GM12878 (cell line): ENCODE measurements at regions not wholly inside any gene's neighbourhood (a gene's known extent, or its start where the extent isn't known, plus 50 kb on each side); places are given as distances from the start of the nearest gene placed in this dataset.

Source experiments
- CBX3 ChIP-seq: fragments of 200-600 bp; sonication (generic); IDR thresholded peaks from 2 replicates; pipeline ENCODE4 v1.6.1; 2016; ENCODE audit warnings: low read depth, borderline replicate concordance
- ESRRA ChIP-seq: IDR thresholded peaks from 2 replicates; pipeline ENCODE4 v1.6.1; 2012; ENCODE audit warnings: mild to moderate bottlenecking, low read length, improper control_type of control experiment
- FOXK2 ChIP-seq: fragments of 450-650 bp; IDR thresholded peaks from 2 replicates; pipeline ENCODE4 v1.6.1; 2017; ENCODE audit warnings: mild to moderate bottlenecking, moderate library complexity
- HDAC6 ChIP-seq: fragments of 200-600 bp; sonication (generic); IDR thresholded peaks from one replicate; pipeline ENCODE4 v1.8.0; 2017; ENCODE audit warnings: antibody characterized with exemption; ENCODE audit not compliant: unreplicated experiment
- HDGF ChIP-seq: fragments of 450-650 bp; IDR thresholded peaks from 2 replicates; pipeline ENCODE4 v1.6.1; 2016; ENCODE audit warnings: antibody characterized with exemption
- IRF4 ChIP-seq: IDR thresholded peaks from 2 replicates; pipeline ENCODE4 v1.6.1; 2011; ENCODE audit warnings: low read depth, low read length
- JUNB ChIP-seq: IDR thresholded peaks from 2 replicates; pipeline ENCODE4 v1.6.1; 2016; ENCODE audit warnings: antibody characterized with exemption, mild to moderate bottlenecking
- MEF2B ChIP-seq: fragments of 450-650 bp; IDR thresholded peaks from 2 replicates; pipeline ENCODE4 v1.6.1; 2018; ENCODE audit warnings: mild to moderate bottlenecking, moderate library complexity; ENCODE audit not compliant: partially characterized antibody, poor library complexity, severe bottlenecking
- NFYB ChIP-seq: IDR thresholded peaks from 2 replicates; pipeline ENCODE4 v1.6.1; 2011; ENCODE audit warnings: low read depth, mild to moderate bottlenecking, low read length, improper control_type of control experiment, moderate library complexity; ENCODE audit not compliant: insufficient read depth
- POU2F2 ChIP-seq: IDR thresholded peaks from 3 replicates; pipeline ENCODE4 v1.6.1; 2011; ENCODE audit warnings: low read depth, mild to moderate bottlenecking, low read length, borderline replicate concordance
- RELA ChIP-seq: fragments of 450-650 bp; IDR thresholded peaks from 2 replicates; pipeline ENCODE4 v1.8.0; 2014; ENCODE audit warnings: borderline replicate concordance; ENCODE audit not compliant: partially characterized antibody
- SMAD5 ChIP-seq: IDR thresholded peaks from 2 replicates; pipeline ENCODE4 v1.6.1; 2016; ENCODE audit warnings: antibody characterized with exemption, low read depth
- SP1 ChIP-seq: IDR thresholded peaks from one replicate; pipeline ENCODE4 v1.6.1; 2011; ENCODE audit warnings: low read depth, low read length
- YBX1 ChIP-seq: fragments of 450-650 bp; IDR thresholded peaks from 2 replicates; pipeline ENCODE4 v1.6.1; 2016; ENCODE audit warnings: antibody characterized with exemption
- YY1 ChIP-seq: IDR thresholded peaks from 2 replicates; pipeline ENCODE4 v1.6.1; 2011; ENCODE audit warnings: low read depth, mild to moderate bottlenecking, low read length
- ZBED1 ChIP-seq: IDR thresholded peaks from 2 replicates; pipeline ENCODE4 v1.6.1; 2016; ENCODE audit warnings: borderline replicate concordance
- ZNF24 ChIP-seq: fragments of 450-650 bp; IDR thresholded peaks from 2 replicates; pipeline ENCODE4 v1.6.1; 2017; ENCODE audit warnings: antibody characterized with exemption, mild to moderate bottlenecking
- TF ChIP-seq, protein P1 (sequence below): fragments of 450-650 bp; IDR thresholded peaks from 2 replicates; pipeline ENCODE4 v1.6.1; 2017; ENCODE audit warnings: mild to moderate bottlenecking, moderate library complexity
- TF ChIP-seq, protein P2 (sequence below): IDR thresholded peaks from 2 replicates; pipeline ENCODE4 v1.6.1; 2012; ENCODE audit warnings: low read depth, low read length, improper control_type of control experiment
- TF ChIP-seq, protein P3 (sequence below): IDR thresholded peaks from 2 replicates; pipeline ENCODE4 v1.6.1; 2011; ENCODE audit warnings: borderline replicate concordance, low read depth, mild to moderate bottlenecking, moderate library complexity, mixed read lengths, low read length; ENCODE audit not compliant: insufficient read depth; ENCODE audit errors: extremely low read length
- TF ChIP-seq, protein P4 (sequence below): IDR thresholded peaks from 2 replicates; pipeline ENCODE4 v1.6.1; 2011; ENCODE audit warnings: low read depth, low read length, improper control_type of control experiment, borderline replicate concordance
- TF ChIP-seq, protein P5 (sequence below): fragments of 450-650 bp; IDR thresholded peaks from 2 replicates; pipeline ENCODE4 v1.6.1; 2016; ENCODE audit warnings: mild to moderate bottlenecking
- TF ChIP-seq, protein P6 (sequence below): IDR thresholded peaks from 2 replicates; pipeline ENCODE4 v1.6.1; 2011; ENCODE audit warnings: borderline replicate concordance, low read depth, mild to moderate bottlenecking, moderate library complexity, low read length; ENCODE audit not compliant: insufficient read depth, poor library complexity, severe bottlenecking

DNA sequence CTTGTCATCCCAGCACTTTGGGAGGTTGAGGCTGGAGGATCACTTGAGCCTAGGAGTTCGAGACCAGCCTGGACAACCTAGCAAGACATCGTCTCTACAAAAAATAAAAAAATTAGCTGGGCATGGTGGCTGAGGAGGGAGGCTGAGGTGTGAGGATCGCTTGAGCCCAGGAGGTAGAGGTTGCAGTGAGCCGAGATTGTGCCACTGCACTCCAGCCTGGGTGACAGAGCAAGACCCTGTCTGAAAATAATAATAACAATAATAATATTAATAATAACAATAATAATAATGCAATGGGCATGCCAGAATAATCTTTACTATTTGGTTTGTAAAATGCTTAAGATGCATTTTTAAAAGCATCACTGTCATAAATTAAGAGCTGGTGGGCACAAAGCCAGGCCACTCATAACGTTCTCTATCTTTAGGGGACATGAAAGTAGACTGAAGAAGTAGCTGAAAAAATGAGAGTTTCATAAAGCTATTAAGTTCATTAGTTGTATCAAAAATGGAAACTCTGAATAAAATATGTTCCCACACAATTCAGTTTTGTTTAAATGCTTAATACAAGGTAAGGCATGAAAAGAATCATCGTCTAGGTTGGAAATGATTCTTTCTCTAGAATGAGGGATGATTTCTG is 51.6 kb upstream of the ITPKB start (continued):
- TF ChIP-seq, protein P1, sequence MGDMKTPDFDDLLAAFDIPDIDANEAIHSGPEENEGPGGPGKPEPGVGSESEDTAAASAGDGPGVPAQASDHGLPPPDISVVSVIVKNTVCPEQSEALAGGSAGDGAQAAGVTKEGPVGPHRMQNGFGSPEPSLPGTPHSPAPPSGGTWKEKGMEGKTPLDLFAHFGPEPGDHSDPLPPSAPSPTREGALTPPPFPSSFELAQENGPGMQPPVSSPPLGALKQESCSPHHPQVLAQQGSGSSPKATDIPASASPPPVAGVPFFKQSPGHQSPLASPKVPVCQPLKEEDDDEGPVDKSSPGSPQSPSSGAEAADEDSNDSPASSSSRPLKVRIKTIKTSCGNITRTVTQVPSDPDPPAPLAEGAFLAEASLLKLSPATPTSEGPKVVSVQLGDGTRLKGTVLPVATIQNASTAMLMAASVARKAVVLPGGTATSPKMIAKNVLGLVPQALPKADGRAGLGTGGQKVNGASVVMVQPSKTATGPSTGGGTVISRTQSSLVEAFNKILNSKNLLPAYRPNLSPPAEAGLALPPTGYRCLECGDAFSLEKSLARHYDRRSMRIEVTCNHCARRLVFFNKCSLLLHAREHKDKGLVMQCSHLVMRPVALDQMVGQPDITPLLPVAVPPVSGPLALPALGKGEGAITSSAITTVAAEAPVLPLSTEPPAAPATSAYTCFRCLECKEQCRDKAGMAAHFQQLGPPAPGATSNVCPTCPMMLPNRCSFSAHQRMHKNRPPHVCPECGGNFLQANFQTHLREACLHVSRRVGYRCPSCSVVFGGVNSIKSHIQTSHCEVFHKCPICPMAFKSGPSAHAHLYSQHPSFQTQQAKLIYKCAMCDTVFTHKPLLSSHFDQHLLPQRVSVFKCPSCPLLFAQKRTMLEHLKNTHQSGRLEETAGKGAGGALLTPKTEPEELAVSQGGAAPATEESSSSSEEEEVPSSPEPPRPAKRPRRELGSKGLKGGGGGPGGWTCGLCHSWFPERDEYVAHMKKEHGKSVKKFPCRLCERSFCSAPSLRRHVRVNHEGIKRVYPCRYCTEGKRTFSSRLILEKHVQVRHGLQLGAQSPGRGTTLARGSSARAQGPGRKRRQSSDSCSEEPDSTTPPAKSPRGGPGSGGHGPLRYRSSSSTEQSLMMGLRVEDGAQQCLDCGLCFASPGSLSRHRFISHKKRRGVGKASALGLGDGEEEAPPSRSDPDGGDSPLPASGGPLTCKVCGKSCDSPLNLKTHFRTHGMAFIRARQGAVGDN, result no peak
- TF ChIP-seq RELA (no peak), YY1 (no peak), ZBED1 (no peak), IRF4 (no peak), CBX3 (no peak), SP1 (no peak), FOXK2 (no peak), POU2F2 (no peak), NFYB (no peak), HDGF (no peak), YBX1 (no peak), SMAD5 (no peak), ZNF24 (peak; percentile 18; the same call in 1 of the 2 replicates), ESRRA (no peak), HDAC6 (no peak), MEF2B (peak; percentile 3), JUNB (peak; percentile 69)
- TF ChIP-seq, protein P2, sequence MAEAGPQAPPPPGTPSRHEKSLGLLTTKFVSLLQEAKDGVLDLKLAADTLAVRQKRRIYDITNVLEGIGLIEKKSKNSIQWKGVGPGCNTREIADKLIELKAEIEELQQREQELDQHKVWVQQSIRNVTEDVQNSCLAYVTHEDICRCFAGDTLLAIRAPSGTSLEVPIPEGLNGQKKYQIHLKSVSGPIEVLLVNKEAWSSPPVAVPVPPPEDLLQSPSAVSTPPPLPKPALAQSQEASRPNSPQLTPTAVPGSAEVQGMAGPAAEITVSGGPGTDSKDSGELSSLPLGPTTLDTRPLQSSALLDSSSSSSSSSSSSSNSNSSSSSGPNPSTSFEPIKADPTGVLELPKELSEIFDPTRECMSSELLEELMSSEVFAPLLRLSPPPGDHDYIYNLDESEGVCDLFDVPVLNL, result no peak
- TF ChIP-seq, protein P3, sequence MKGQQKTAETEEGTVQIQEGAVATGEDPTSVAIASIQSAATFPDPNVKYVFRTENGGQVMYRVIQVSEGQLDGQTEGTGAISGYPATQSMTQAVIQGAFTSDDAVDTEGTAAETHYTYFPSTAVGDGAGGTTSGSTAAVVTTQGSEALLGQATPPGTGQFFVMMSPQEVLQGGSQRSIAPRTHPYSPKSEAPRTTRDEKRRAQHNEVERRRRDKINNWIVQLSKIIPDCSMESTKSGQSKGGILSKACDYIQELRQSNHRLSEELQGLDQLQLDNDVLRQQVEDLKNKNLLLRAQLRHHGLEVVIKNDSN, result no peak
- TF ChIP-seq, protein P4, sequence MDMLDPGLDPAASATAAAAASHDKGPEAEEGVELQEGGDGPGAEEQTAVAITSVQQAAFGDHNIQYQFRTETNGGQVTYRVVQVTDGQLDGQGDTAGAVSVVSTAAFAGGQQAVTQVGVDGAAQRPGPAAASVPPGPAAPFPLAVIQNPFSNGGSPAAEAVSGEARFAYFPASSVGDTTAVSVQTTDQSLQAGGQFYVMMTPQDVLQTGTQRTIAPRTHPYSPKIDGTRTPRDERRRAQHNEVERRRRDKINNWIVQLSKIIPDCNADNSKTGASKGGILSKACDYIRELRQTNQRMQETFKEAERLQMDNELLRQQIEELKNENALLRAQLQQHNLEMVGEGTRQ, result no peak
- TF ChIP-seq, protein P5, sequence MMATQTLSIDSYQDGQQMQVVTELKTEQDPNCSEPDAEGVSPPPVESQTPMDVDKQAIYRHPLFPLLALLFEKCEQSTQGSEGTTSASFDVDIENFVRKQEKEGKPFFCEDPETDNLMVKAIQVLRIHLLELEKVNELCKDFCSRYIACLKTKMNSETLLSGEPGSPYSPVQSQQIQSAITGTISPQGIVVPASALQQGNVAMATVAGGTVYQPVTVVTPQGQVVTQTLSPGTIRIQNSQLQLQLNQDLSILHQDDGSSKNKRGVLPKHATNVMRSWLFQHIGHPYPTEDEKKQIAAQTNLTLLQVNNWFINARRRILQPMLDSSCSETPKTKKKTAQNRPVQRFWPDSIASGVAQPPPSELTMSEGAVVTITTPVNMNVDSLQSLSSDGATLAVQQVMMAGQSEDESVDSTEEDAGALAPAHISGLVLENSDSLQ, result no peak
- TF ChIP-seq, protein P6, sequence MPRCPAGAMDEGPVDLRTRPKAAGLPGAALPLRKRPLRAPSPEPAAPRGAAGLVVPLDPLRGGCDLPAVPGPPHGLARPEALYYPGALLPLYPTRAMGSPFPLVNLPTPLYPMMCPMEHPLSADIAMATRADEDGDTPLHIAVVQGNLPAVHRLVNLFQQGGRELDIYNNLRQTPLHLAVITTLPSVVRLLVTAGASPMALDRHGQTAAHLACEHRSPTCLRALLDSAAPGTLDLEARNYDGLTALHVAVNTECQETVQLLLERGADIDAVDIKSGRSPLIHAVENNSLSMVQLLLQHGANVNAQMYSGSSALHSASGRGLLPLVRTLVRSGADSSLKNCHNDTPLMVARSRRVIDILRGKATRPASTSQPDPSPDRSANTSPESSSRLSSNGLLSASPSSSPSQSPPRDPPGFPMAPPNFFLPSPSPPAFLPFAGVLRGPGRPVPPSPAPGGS, result no peak
